D721Med (cell line): ENCODE measurements at regions not wholly inside any gene's neighbourhood (a gene's known extent, or its start where the extent isn't known, plus 50 kb on each side); places are given as distances from the start of the nearest gene placed in this dataset.
A peak's percentile ranks its signal among the peaks of the same experiment; 100 is the strongest.

Source experiments
- DNase-seq: peaks from one replicate; pipeline ENCODE4 v3.0.0; 2011; ENCODE audit warnings: low spot score; ENCODE audit not compliant: insufficient read length
- FAIRE-seq: peaks from 2 replicates; lab custom pipeline; 2011; peaks lifted over from hg19 to GRCh38; lab: Jason Lieb, UNC
- TF ChIP-seq, protein P1 (sequence below): IDR thresholded peaks from 2 replicates; pipeline ENCODE4 v1.5.1; 2012; ENCODE audit warnings: mild to moderate bottlenecking, control low read depth; ENCODE audit not compliant: insufficient read depth; ENCODE audit errors: missing control alignments

DNA sequence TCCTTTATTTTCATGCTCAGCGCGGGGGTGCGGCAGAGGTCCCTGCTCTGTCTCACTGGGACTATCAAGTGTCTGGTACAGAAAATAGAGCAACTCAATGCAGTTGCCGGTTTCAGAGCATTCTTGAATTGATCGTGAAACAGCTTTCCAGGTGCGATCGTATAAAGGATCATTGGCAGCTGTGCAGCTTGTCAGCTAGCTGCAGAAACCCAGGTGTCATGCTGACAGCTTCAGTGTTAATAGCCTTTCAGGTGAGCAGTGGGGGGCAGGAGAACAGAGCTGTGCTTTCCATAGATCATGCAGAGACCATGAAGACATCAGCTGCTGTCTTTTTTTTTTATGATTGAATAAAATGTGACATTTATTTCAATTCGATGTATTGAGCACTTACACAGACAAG lies 583.9 kb downstream of the NLGN4X start:
- TF ChIP-seq, protein P1, sequence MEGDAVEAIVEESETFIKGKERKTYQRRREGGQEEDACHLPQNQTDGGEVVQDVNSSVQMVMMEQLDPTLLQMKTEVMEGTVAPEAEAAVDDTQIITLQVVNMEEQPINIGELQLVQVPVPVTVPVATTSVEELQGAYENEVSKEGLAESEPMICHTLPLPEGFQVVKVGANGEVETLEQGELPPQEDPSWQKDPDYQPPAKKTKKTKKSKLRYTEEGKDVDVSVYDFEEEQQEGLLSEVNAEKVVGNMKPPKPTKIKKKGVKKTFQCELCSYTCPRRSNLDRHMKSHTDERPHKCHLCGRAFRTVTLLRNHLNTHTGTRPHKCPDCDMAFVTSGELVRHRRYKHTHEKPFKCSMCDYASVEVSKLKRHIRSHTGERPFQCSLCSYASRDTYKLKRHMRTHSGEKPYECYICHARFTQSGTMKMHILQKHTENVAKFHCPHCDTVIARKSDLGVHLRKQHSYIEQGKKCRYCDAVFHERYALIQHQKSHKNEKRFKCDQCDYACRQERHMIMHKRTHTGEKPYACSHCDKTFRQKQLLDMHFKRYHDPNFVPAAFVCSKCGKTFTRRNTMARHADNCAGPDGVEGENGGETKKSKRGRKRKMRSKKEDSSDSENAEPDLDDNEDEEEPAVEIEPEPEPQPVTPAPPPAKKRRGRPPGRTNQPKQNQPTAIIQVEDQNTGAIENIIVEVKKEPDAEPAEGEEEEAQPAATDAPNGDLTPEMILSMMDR = no peak
- FAIRE-seq = no peak
- no peak for DNase-seq

GRCh38 chrX:5640071-5640470 lies 588.6 kb downstream of the NLGN4X start:
- DNase-seq (no peak), FAIRE-seq (peak; percentile 88)
- TF ChIP-seq, protein P1 = no peak

GRCh38 chrX:5638572-5638971 lies 590.1 kb downstream of the NLGN4X start:
- TF ChIP-seq, protein P1 = no peak
- FAIRE-seq = peak; percentile 56
- no peak for DNase-seq

DNA sequence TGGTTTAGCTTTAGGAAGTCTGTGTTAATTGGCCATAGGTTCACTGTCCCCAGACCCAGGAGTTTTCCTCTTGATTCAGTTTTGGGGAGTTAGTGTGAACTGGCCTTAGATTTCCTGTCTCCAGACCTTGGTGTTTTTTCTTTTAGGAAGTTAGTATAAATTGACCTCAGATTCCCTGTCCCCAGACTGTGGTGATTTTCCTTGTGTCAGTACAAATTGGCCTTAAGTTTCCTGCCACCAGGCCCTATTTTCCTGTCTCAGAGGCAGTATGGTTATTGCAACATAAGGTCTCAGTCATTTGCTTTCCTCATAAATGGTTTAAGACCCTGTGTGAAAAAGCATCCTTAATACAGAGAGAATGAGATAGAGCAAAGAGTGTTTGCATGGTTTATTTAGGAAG lies 595.8 kb downstream of the NLGN4X start:
- FAIRE-seq (no peak), DNase-seq (no peak)
- TF ChIP-seq, protein P1 = no peak

DNA sequence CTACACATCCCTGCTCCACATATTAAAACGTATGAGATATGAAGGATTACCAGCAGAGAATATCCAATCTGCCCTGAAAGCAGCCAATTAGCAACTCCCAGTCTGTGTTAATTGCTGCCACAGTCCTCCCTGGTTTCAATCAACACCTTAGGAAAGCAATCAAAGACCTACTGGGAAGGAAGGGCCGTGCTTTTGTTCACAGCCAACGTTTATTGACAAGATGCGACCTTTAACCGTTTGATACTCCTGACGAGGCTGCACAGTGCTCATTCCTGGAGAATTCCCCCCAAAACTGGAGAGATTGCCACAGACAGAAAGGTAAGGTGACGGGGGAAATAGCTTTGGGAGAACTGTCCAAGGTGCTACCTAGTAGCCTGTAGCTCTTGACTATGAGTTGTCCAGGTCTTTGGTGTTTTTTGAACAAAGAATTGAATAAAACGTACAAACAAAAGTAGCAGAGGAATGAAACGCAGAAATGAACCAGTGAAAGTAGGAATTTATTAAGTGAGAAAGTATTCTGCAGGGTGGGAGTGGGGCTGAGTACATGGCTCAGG lies 596.5 kb downstream of the NLGN4X start:
- DNase-seq (no peak), FAIRE-seq (no peak)
- TF ChIP-seq, protein P1 = no peak

DNA sequence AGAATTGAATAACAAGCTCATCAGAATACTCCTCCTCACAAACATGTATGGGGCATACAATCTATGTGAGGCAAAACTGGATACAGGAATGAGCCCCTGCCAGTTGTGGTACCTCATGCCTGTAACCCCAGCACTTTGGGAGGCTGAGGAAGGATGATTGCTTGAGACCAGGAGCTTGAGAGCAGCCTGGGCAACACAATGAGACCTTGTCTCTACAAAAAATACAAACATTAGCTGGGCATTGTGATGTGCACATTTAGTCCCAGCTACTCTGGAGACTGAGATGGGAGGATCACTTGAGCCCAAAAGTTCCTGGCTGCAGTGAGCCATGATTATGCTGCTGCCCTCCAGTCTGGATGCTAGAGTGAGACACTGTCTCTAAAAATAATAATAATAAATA lies 611.0 kb downstream of the NLGN4X start:
- FAIRE-seq (no peak), DNase-seq (no peak)
- TF ChIP-seq, protein P1 = no peak

DNA sequence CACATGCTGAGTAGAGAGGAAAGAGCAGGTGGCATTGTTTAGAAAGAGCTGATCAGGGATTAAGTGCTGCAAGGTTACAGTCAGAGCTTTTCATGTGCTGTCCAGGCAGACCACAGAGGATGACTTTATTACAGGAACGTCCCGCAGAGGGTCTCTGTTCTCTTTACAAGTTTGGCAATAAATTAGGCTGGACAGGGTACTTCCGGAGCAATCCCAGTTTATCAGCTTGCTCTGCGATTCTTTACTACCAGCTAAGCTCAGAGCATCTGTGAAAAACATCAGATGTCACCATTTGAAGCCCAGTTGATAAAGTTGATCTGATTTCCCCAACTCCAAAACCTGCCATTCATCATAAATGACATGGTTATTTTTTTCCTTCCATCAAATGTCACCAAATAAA lies 633.1 kb downstream of the NLGN4X start:
- TF ChIP-seq, protein P1 = no peak
- no peak for FAIRE-seq
- no peak for DNase-seq
